ENCODE measurements at regions not wholly inside any gene's neighbourhood (a gene's known extent, or its start where the extent isn't known, plus 50 kb on each side); places are given as distances from the start of the nearest gene placed in this dataset.

GRCh38 chr1:162976628-162977027, 92.5 kb upstream of the RGS4 start:
- no peaks in the 10 kb centered on the region for H3K9me3 ChIP-seq
- H3K36me3 ChIP-seq, result no peaks in the 10 kb centered on the region
- H3K4me3 ChIP-seq, result no peak overlapping the region
- no peak for TF ChIP-seq CTCF (IDR thresholded peaks at IDR 0.05)
- no peak overlapping the region for H3K27ac ChIP-seq
- DNase-seq, result no peak
- no peaks in the 10 kb centered on the region for H3K27me3 ChIP-seq
- H3K4me1 ChIP-seq, result no peaks in the 10 kb centered on the region
- no peak for ATAC-seq
- intact Hi-C loops (cut with DNase I), result no loop called here

- H3K27ac ChIP-seq, result no peak overlapping the region
- intact Hi-C loops (cut with DNase I), result no loop called here
- no peak for ATAC-seq
Observed at GRCh38 chr1:162974810-162975209, 94.4 kb upstream of the RGS4 start.

GRCh38 chr1:162973381-162973795, 95.8 kb upstream of the RGS4 start:
- no peak overlapping the region for H3K27ac ChIP-seq
- no peaks in the 10 kb centered on the region for H3K27me3 ChIP-seq
- intact Hi-C loops (cut with DNase I), result no loop called here
- no peak for TF ChIP-seq CTCF (IDR thresholded peaks at IDR 0.05)
- no peak overlapping the region for H3K4me3 ChIP-seq
- DNase-seq (no peak), ATAC-seq (no peak)
- H3K9me3 ChIP-seq, result no peaks in the 10 kb centered on the region
- H3K4me1 ChIP-seq, result no peaks in the 10 kb centered on the region
- no peaks in the 10 kb centered on the region for H3K36me3 ChIP-seq

More at GRCh38 chr1:162974810-162975209, 94.4 kb upstream of the RGS4 start:
- H3K27me3 ChIP-seq, result no peaks in the 10 kb centered on the region
- no peaks in the 10 kb centered on the region for H3K36me3 ChIP-seq
- no peak for TF ChIP-seq CTCF (IDR thresholded peaks at IDR 0.05)
- no peaks in the 10 kb centered on the region for H3K9me3 ChIP-seq
- H3K4me3 ChIP-seq, result no peak overlapping the region
- no peak for DNase-seq
- no peaks in the 10 kb centered on the region for H3K4me1 ChIP-seq

- H3K27me3 ChIP-seq, result no peaks in the 10 kb centered on the region
- no peaks in the 10 kb centered on the region for H3K9me3 ChIP-seq
- H3K4me1 ChIP-seq, result no peaks in the 10 kb centered on the region
- ATAC-seq, result no peak
- no peak for TF ChIP-seq CTCF (IDR thresholded peaks at IDR 0.05)
- DNase-seq, result no peak
- no peaks in the 10 kb centered on the region for H3K36me3 ChIP-seq
- no peak overlapping the region for H3K27ac ChIP-seq
- H3K4me3 ChIP-seq, result no peak overlapping the region
- intact Hi-C loops (cut with DNase I), result no loop called here
Observed at GRCh38 chr1:162972773-162973172, 96.4 kb upstream of the RGS4 start.

- DNase-seq, result no peak
- intact Hi-C loops (cut with DNase I), result no loop called here
- ATAC-seq, result no peak
Observed at GRCh38 chr1:162970021-162970420, 99.1 kb upstream of the RGS4 start.

More at GRCh38 chr1:162970021-162970420, 99.1 kb upstream of the RGS4 start:
- no peaks in the 10 kb centered on the region for H3K9me3 ChIP-seq
- H3K27me3 ChIP-seq, result no peaks in the 10 kb centered on the region
- no peak overlapping the region for H3K4me3 ChIP-seq
- TF ChIP-seq CTCF (IDR thresholded peaks at IDR 0.05), result no peak
- no peaks in the 10 kb centered on the region for H3K36me3 ChIP-seq
- no peak overlapping the region for H3K27ac ChIP-seq
- H3K4me1 ChIP-seq, result no peaks in the 10 kb centered on the region

Data from upper lobe of right lung (tissue), 1 donor.